ENCODE measurements at regions not wholly inside any gene's neighbourhood (a gene's known extent, or its start where the extent isn't known, plus 50 kb on each side); places are given as distances from the start of the nearest gene placed in this dataset.

- Histone ChIP-seq H3K27me3 (ENCODE audit: insufficient read depth, poor library complexity, severe bottlenecking) (no peaks in the 10 kb centered on the region), H3K4me3 (replicated peaks; ENCODE audit: insufficient read depth, low read length) (no peak overlapping the region), H3K27ac (replicated peaks) (no peak overlapping the region)
- TF ChIP-seq REST (IDR thresholded peaks at IDR 0.05; ENCODE audit: insufficient replicate concordance, low read depth) (no peak), POLR2AphosphoS5 (IDR thresholded peaks at IDR 0.05; ENCODE audit: low read depth) (no peak), CTCF (IDR thresholded peaks at IDR 0.05; ENCODE audit: insufficient read depth, low read length) (no peak), GABPA (IDR thresholded peaks at IDR 0.05; ENCODE audit: low read depth) (no peak)
- no peak for DNase-seq (ENCODE audit: low read depth in 1 of 2, low spot score in 1 of 2)
Measured at GRCh38 chr12:125331342-125332052, 266.3 kb downstream of the AACS start.

GRCh38 chr12:125332900-125333299 is 267.7 kb downstream of the AACS start:
- DNase-seq (ENCODE audit: low read depth in 1 of 2, low spot score in 1 of 2): no peak
- Histone ChIP-seq H3K4me3 (replicated peaks; ENCODE audit: insufficient read depth, low read length) (no peak overlapping the region), H3K27me3 (ENCODE audit: insufficient read depth, poor library complexity, severe bottlenecking) (no peaks in the 10 kb centered on the region), H3K27ac (replicated peaks) (no peak overlapping the region)
- no peak for TF ChIP-seq REST (IDR thresholded peaks at IDR 0.05; ENCODE audit: insufficient replicate concordance, low read depth)
- TF ChIP-seq CTCF (IDR thresholded peaks at IDR 0.05; ENCODE audit: insufficient read depth, low read length): no peak
- TF ChIP-seq GABPA (IDR thresholded peaks at IDR 0.05; ENCODE audit: low read depth): no peak
- TF ChIP-seq SPI1 (IDR thresholded peaks at IDR 0.05; ENCODE audit: borderline replicate concordance, low read depth): no peak
- no peak for TF ChIP-seq POLR2AphosphoS5 (IDR thresholded peaks at IDR 0.05; ENCODE audit: low read depth)

GRCh38 chr12:125336246-125336645 is 271.0 kb downstream of the AACS start:
- H3K4me3 ChIP-seq (replicated peaks; ENCODE audit: insufficient read depth, low read length): no peak overlapping the region
- no peak overlapping the region for H3K27ac ChIP-seq (replicated peaks)
- H3K27me3 ChIP-seq (ENCODE audit: insufficient read depth, poor library complexity, severe bottlenecking): no peaks in the 10 kb centered on the region
- no peak for DNase-seq (ENCODE audit: low read depth in 1 of 2, low spot score in 1 of 2)
- TF ChIP-seq REST (IDR thresholded peaks at IDR 0.05; ENCODE audit: insufficient replicate concordance, low read depth) (no peak), SPI1 (IDR thresholded peaks at IDR 0.05; ENCODE audit: borderline replicate concordance, low read depth) (no peak), CTCF (IDR thresholded peaks at IDR 0.05; ENCODE audit: insufficient read depth, low read length) (no peak), POLR2AphosphoS5 (IDR thresholded peaks at IDR 0.05; ENCODE audit: low read depth) (no peak), GABPA (IDR thresholded peaks at IDR 0.05; ENCODE audit: low read depth) (no peak)

All from HL-60 (cell line).